Bronchial epithelial cell (primary cell): ENCODE measurements at regions not wholly inside any gene's neighbourhood (a gene's known extent, or its start where the extent isn't known, plus 50 kb on each side); places are given as distances from the start of the nearest gene placed in this dataset.

Experiments used
- DNase-seq: peaks from one replicate; pipeline ENCODE4 v3.0.0-alpha.2; 2010; ENCODE audit warnings: low read depth
- FAIRE-seq: peaks from 2 replicates; lab custom pipeline; 2011; peaks lifted over from hg19 to GRCh38; lab: Jason Lieb, UNC
- H3K27me3 ChIP-seq: 2 replicates; pipeline ENCODE4 v1.5.1; 2011; ENCODE audit warnings: low read length; ENCODE audit not compliant: control insufficient read depth, insufficient read depth
- H3K36me3 ChIP-seq: 2 replicates; pipeline ENCODE4 v1.5.1; 2011; ENCODE audit warnings: low read length; ENCODE audit not compliant: control insufficient read depth, insufficient read depth
- H3K4me3 ChIP-seq: 2 replicates; pipeline ENCODE4 v1.5.1; 2011; ENCODE audit warnings: mild to moderate bottlenecking, low read depth, low read length, control low read depth
- CTCF ChIP-seq: IDR thresholded peaks from 2 replicates; pipeline ENCODE4 v1.5.1; 2011; ENCODE audit warnings: mild to moderate bottlenecking, moderate library complexity, low read length, control low read depth, inconsistent platforms; ENCODE audit not compliant: insufficient read depth, severe bottlenecking

- no peak for TF ChIP-seq CTCF
- Histone ChIP-seq H3K4me3 (no peak overlapping the region), H3K27me3 (no peaks in the 10 kb centered on the region), H3K36me3 (no peaks in the 10 kb centered on the region)
- DNase-seq (no peak), FAIRE-seq (no peak)
These were observed 159.9 kb downstream of the TRIML1 start for GRCh38 chr4:188299161-188299560.

- no peak for FAIRE-seq
- no peaks in the 10 kb centered on the region for H3K27me3 ChIP-seq
- DNase-seq: no peak
- no peak overlapping the region for H3K4me3 ChIP-seq
- H3K36me3 ChIP-seq: no peaks in the 10 kb centered on the region
- TF ChIP-seq CTCF: no peak
These were observed 161.1 kb downstream of the TRIML1 start for GRCh38 chr4:188300385-188300784.

GRCh38 chr4:188305690-188306089 lies 166.4 kb downstream of the TRIML1 start:
- no peak for FAIRE-seq
- Histone ChIP-seq H3K27me3 (no peaks in the 10 kb centered on the region), H3K4me3 (no peak overlapping the region), H3K36me3 (no peaks in the 10 kb centered on the region)
- TF ChIP-seq CTCF: no peak
- DNase-seq: no peak

- Histone ChIP-seq H3K36me3 (no peaks in the 10 kb centered on the region), H3K4me3 (no peak overlapping the region), H3K27me3 (no peaks in the 10 kb centered on the region)
- no peak for TF ChIP-seq CTCF
- FAIRE-seq (no peak), DNase-seq (no peak)
These were observed 168.3 kb downstream of the TRIML1 start for GRCh38 chr4:188307591-188307990.

- no peak for TF ChIP-seq CTCF
- Histone ChIP-seq H3K36me3 (no peaks in the 10 kb centered on the region), H3K27me3 (no peaks in the 10 kb centered on the region), H3K4me3 (no peak overlapping the region)
- no peak for DNase-seq
- no peak for FAIRE-seq
These were observed 168.9 kb downstream of the TRIML1 start for GRCh38 chr4:188308142-188308541.

GRCh38 chr4:188316391-188316790 lies 177.2 kb downstream of the TRIML1 start:
- no peak for FAIRE-seq
- Histone ChIP-seq H3K27me3 (no peaks in the 10 kb centered on the region), H3K36me3 (no peaks in the 10 kb centered on the region), H3K4me3 (no peak overlapping the region)
- no peak for TF ChIP-seq CTCF
- DNase-seq: no peak
